HCT116 (cell line): ENCODE measurements at regions not wholly inside any gene's neighbourhood (a gene's known extent, or its start where the extent isn't known, plus 50 kb on each side); places are given as distances from the start of the nearest gene placed in this dataset.
A peak's percentile ranks its signal among the peaks of the same experiment; 100 is the strongest.

Source experiments
- ATAC-seq: fragments of 200-7000 bp; cut with Tn5 transposase; 2 replicates; pipeline ENCODE4 v1.9.1; 2020; ENCODE audit warnings: mild to moderate bottlenecking, moderate library complexity
- BruUV-seq: library from RNA; stranded (reverse); fragments of 400-500 nt; replicated peaks from 2 replicates; lab custom pipeline; 2021; lab: Mats Ljungman, UMichigan
- CTCF ChIA-PET: fragments of 300-600 bp; sonication (Branson Sonifier 250); formaldehyde crosslinking; loops from one replicate; lab custom pipeline; 2021; ENCODE audit warnings: antibody characterized with exemption; lab: Charles Lee
- POLR2A ChIA-PET: fragments of 300-600, 350-600 bp; sonication (Branson Sonifier 250); formaldehyde crosslinking; loops from one replicate; lab custom pipeline; 2021; ENCODE audit warnings: antibody characterized with exemption; lab: Charles Lee
- RAD21 ChIA-PET, 2 experiments: fragments of 300-600 bp; sonication (Branson Sonifier 250); formaldehyde crosslinking; loops; one replicate each; lab custom pipeline; 2023; ENCODE audit warnings: low total read pairs in 2 of 2; ENCODE audit not compliant: uncharacterized antibody in 2 of 2, unreplicated experiment in 2 of 2, low non-redundant PET in 1 of 2; lab: Charles Lee
- DNase-seq: peaks from one replicate; pipeline ENCODE4 v3.0.0-alpha.2; 2010; ENCODE audit warnings: low read depth, low spot score
- H2AFZ ChIP-seq: fragments of 200-600 bp; shearing (Covaris generic), sonication (generic); 2 replicates; pipeline ENCODE4 v1.6.1; 2017; ENCODE audit warnings: low read depth, mixed run types, mixed read lengths, antibody characterized with exemption, low read length; ENCODE audit not compliant: poor library complexity, severe bottlenecking
- H3K27ac ChIP-seq: 2 replicates; pipeline ENCODE4 v1.5.1; 2012; ENCODE audit warnings: low read depth, low read length
- H3K27me3 ChIP-seq: fragments of 200-600 bp; sonication (generic); 2 replicates; pipeline ENCODE4 v1.6.1; 2016; ENCODE audit warnings: mixed run types, low read length, mixed read lengths; ENCODE audit not compliant: insufficient read depth
- H3K36me3 ChIP-seq, 2 experiments: fragments of 200-500 bp in 1 of 2; fragments of 200-600 bp in 1 of 2; sonication (Bioruptor generic) in 1 of 2; sonication (generic) in 1 of 2; 2 replicates each; pipeline versions ENCODE4 v1.5.1 to v1.6.1; 2014 to 2016; ENCODE audit warnings: low read length in 2 of 2, inconsistent platforms in 1 of 2, mixed read lengths in 1 of 2, mixed run types in 1 of 2; ENCODE audit not compliant: insufficient read depth in 2 of 2, control insufficient read depth in 1 of 2
- H3K4me1 ChIP-seq, 2 experiments: fragments of 200-600 bp in 1 of 2; sonication (generic) in 1 of 2; 2 replicates each; pipeline versions ENCODE4 v1.5.1 to v1.6.1; 2012 to 2017; ENCODE audit warnings: low read length in 2 of 2, inconsistent platforms in 1 of 2, mild to moderate bottlenecking in 1 of 2, mixed read lengths in 1 of 2, mixed run types in 1 of 2, moderate library complexity in 1 of 2; ENCODE audit not compliant: insufficient read depth in 2 of 2, control insufficient read depth in 1 of 2
- H3K4me2 ChIP-seq: fragments of 200-600 bp; sonication (generic); 2 replicates; pipeline ENCODE4 v1.6.1; 2017; ENCODE audit warnings: mixed run types, low read length, mixed read lengths
- H3K4me3 ChIP-seq, 2 experiments: fragments of 200-600 bp in 1 of 2; sonication (generic) in 1 of 2; replicated peaks in 1 of 2; 2 replicates each; pipeline ENCODE4 v1.5.1; 2011 to 2016; ENCODE audit warnings: low read length in 2 of 2, control low read depth in 1 of 2, low read depth in 1 of 2, mild to moderate bottlenecking in 1 of 2, mixed read lengths in 1 of 2, mixed run types in 1 of 2
- H3K79me2 ChIP-seq: fragments of 200-600 bp; sonication (generic); 2 replicates; pipeline ENCODE4 v1.6.1; 2017; ENCODE audit warnings: mild to moderate bottlenecking, mixed run types, low read length, moderate library complexity, mixed read lengths; ENCODE audit not compliant: insufficient read depth
- H3K9ac ChIP-seq: fragments of 200-600 bp; sonication (generic); 2 replicates; pipeline ENCODE4 v1.6.1; 2016; ENCODE audit warnings: low read length, mixed read lengths
- H3K9me2 ChIP-seq: fragments of 200-600 bp; sonication (generic), shearing (Covaris generic); 2 replicates; pipeline ENCODE4 v1.6.1; 2017; ENCODE audit warnings: mixed run types, mild to moderate bottlenecking, moderate library complexity; ENCODE audit not compliant: insufficient read depth
- H3K9me3 ChIP-seq, 2 experiments: fragments of 200-500 bp in 1 of 2; fragments of 200-600 bp in 1 of 2; sonication (Bioruptor generic) in 1 of 2; sonication (generic) in 1 of 2; 2 replicates each; pipeline ENCODE4 v1.6.1; 2014 to 2017; ENCODE audit warnings: low read length in 2 of 2, mixed read lengths in 2 of 2, inconsistent platforms in 1 of 2, low read depth in 1 of 2, mild to moderate bottlenecking in 1 of 2, mixed run types in 1 of 2, moderate library complexity in 1 of 2; ENCODE audit not compliant: control insufficient read depth in 1 of 2, insufficient read depth in 1 of 2
- H4K20me1 ChIP-seq: fragments of 200-600 bp; sonication (generic), shearing (Covaris generic); 2 replicates; pipeline ENCODE4 v1.6.1; 2017; ENCODE audit warnings: mixed run types, mild to moderate bottlenecking, moderate library complexity; ENCODE audit not compliant: insufficient read depth
- CBX3 ChIP-seq: IDR thresholded peaks from 2 replicates; pipeline ENCODE4 v1.6.1; 2012; ENCODE audit warnings: low read depth
- CEBPB ChIP-seq: IDR thresholded peaks from 2 replicates; pipeline ENCODE4 v1.6.1; 2012; ENCODE audit warnings: low read depth
- EGR1 ChIP-seq: IDR thresholded peaks from 2 replicates; pipeline ENCODE4 v1.6.1; 2012; ENCODE audit warnings: low read depth
- EZH2 ChIP-seq: fragments of 200-600 bp; sonication (generic); IDR thresholded peaks from 2 replicates; pipeline ENCODE4 v1.6.1; 2017; ENCODE audit warnings: antibody characterized with exemption, mixed run types
- JUND ChIP-seq: IDR thresholded peaks from 2 replicates; pipeline ENCODE4 v1.6.1; 2012
- SP1 ChIP-seq: IDR thresholded peaks from 2 replicates; pipeline ENCODE4 v1.6.1; 2012; ENCODE audit warnings: low read depth
- ZFX ChIP-seq: fragments of 450-650 bp; IDR thresholded peaks from 2 replicates; pipeline ENCODE4 v1.6.1; 2017
- intact Hi-C: fragments of 100-400 bp; cut with micrococcal nuclease; formaldehyde crosslinking; loops from 2 replicates; pipeline ENCODE4 v1.10.0; 2022
- TF ChIP-seq, protein P1 (sequence below), 3 experiments: fragments of 200-600 bp in 1 of 3; sonication (generic) in 1 of 3; IDR thresholded peaks in 2 of 3; conservative IDR thresholded peaks in 1 of 3; 2 replicates each; pipeline ENCODE4 v1.5.1; 2012 to 2017; ENCODE audit warnings: low read depth in 2 of 3, low read length in 2 of 3, antibody characterized with exemption in 1 of 3, borderline replicate concordance in 1 of 3, control low read depth in 1 of 3, mild to moderate bottlenecking in 1 of 3, mixed read lengths in 1 of 3, mixed run types in 1 of 3, moderate library complexity in 1 of 3; ENCODE audit not compliant: insufficient read depth in 1 of 3
- TF ChIP-seq, protein P2 (sequence below): IDR thresholded peaks from 2 replicates; pipeline ENCODE4 v1.6.1; 2012; ENCODE audit warnings: low read depth
- TF ChIP-seq, protein P3 (sequence below): IDR thresholded peaks from 2 replicates; pipeline ENCODE4 v1.6.1; 2012

DNA sequence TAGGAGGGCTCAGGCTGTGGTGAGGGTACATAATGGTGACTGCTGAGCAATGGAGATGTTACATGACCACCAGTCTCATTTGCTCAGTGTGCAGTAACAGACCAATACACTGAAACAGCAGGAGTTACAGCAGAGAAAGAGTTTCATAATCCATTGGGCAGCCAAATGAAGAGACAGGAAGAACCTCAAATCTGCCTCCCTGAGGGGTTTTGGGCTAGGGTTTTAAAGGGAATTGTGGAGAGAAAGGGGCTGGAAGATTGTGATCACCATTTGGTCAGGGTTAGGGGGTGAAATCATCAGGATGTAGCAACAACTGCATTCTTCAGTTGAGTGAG, 838.3 kb downstream of the GRID1 start:
- TF ChIP-seq CBX3, result 0 out of 2 replicates have a peak, but pooled peaks have one; percentile 62
- TF ChIP-seq ZFX, result no peak
- TF ChIP-seq EGR1, result no peak
- no peak for TF ChIP-seq SP1
- no peak for TF ChIP-seq EZH2
- TF ChIP-seq CEBPB, result 0 out of 2 replicates have a peak, but pooled peaks have one; percentile 39
- TF ChIP-seq, protein P1, sequence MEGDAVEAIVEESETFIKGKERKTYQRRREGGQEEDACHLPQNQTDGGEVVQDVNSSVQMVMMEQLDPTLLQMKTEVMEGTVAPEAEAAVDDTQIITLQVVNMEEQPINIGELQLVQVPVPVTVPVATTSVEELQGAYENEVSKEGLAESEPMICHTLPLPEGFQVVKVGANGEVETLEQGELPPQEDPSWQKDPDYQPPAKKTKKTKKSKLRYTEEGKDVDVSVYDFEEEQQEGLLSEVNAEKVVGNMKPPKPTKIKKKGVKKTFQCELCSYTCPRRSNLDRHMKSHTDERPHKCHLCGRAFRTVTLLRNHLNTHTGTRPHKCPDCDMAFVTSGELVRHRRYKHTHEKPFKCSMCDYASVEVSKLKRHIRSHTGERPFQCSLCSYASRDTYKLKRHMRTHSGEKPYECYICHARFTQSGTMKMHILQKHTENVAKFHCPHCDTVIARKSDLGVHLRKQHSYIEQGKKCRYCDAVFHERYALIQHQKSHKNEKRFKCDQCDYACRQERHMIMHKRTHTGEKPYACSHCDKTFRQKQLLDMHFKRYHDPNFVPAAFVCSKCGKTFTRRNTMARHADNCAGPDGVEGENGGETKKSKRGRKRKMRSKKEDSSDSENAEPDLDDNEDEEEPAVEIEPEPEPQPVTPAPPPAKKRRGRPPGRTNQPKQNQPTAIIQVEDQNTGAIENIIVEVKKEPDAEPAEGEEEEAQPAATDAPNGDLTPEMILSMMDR (IDR thresholded peaks at IDR 0.05 in 2 of 3, conservative IDR thresholded peaks at IDR 0.05 in 1 of 3; ENCODE audit: borderline replicate concordance in 1 of 3, insufficient read depth in 1 of 3, low read depth in 2 of 3, low read length in 2 of 3), result no peak
- TF ChIP-seq, all 23 proteins: peak for 2
- H3K4me3 ChIP-seq, result no peak overlapping the region
- H3K4me2 ChIP-seq, result peak overlapping the region; percentile 20; the same call in 1 of the 2 replicates
- H4K20me1 ChIP-seq, result no peaks in the 10 kb centered on the region
- H3K9me3 ChIP-seq, result 0 out of 4 replicates have a peak, but pooled peaks cover 0 to 4% of the 10 kb centered on the region in 2 experiments
- peaks cover 7% of the 10 kb centered on the region; the same call in 1 of the 2 replicates for H3K27me3 ChIP-seq
- ChIA-PET POLR2A (no interaction called here), RAD21 (no interaction called here), CTCF (no interaction called here)
- H3K27ac ChIP-seq, result no peak overlapping the region
- no peak overlapping the region for H3K9ac ChIP-seq
- H2AFZ ChIP-seq, result no peak overlapping the region
- DNase-seq, result no peak
- no TSS peak for BruUV-seq
- no peaks in the 10 kb centered on the region for H3K79me2 ChIP-seq
- no peaks in the 10 kb centered on the region for H3K36me3 ChIP-seq
- H3K4me1 ChIP-seq, result peaks cover 0 to 7% of the 10 kb centered on the region in 2 experiments; a peak in 2 of 4 replicates
- no peaks in the 10 kb centered on the region for H3K9me2 ChIP-seq
- ATAC-seq, result no peak
- intact Hi-C loops, result no loop called here

DNA sequence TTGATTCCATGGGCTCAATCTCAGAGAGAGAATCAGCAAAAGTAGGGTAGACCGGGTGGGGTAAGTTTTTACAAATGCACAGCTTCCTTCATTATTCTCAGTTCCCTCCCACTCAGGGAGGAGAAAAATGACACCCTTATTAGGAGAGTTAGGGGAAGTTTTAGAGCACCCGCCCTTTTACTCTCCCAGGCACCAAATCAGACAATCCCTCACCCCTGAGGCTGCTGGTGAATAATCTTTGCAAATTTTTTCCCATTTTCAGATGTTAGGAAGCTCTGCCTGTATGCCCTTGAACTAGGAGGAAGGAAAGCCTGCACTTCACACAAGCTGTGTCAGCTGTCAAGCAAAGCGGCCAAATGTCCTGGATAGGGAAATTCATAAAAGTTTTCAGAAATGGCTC, 834.9 kb downstream of the GRID1 start:
- no peak overlapping the region for H3K27ac ChIP-seq
- peaks cover 25% of the 10 kb centered on the region; the same call in 1 of the 2 replicates for H3K27me3 ChIP-seq
- H3K4me1 ChIP-seq, result peaks cover 0 to 7% of the 10 kb centered on the region in 2 experiments; a peak in 2 of 4 replicates
- no TSS peak for BruUV-seq
- ChIA-PET CTCF (no interaction called here), RAD21 (no interaction called here), POLR2A (no interaction called here)
- H2AFZ ChIP-seq, result no peak overlapping the region
- H4K20me1 ChIP-seq, result no peaks in the 10 kb centered on the region
- DNase-seq (no peak), ATAC-seq (no peak)
- no peak overlapping the region for H3K4me3 ChIP-seq
- H3K79me2 ChIP-seq, result no peaks in the 10 kb centered on the region
- H3K9me2 ChIP-seq, result no peaks in the 10 kb centered on the region
- 0 out of 4 replicates have a peak, but pooled peaks cover 0 to 4% of the 10 kb centered on the region in 2 experiments for H3K9me3 ChIP-seq
- intact Hi-C loops, result no loop called here
- H3K9ac ChIP-seq, result no peak overlapping the region
- TF ChIP-seq, protein P2, sequence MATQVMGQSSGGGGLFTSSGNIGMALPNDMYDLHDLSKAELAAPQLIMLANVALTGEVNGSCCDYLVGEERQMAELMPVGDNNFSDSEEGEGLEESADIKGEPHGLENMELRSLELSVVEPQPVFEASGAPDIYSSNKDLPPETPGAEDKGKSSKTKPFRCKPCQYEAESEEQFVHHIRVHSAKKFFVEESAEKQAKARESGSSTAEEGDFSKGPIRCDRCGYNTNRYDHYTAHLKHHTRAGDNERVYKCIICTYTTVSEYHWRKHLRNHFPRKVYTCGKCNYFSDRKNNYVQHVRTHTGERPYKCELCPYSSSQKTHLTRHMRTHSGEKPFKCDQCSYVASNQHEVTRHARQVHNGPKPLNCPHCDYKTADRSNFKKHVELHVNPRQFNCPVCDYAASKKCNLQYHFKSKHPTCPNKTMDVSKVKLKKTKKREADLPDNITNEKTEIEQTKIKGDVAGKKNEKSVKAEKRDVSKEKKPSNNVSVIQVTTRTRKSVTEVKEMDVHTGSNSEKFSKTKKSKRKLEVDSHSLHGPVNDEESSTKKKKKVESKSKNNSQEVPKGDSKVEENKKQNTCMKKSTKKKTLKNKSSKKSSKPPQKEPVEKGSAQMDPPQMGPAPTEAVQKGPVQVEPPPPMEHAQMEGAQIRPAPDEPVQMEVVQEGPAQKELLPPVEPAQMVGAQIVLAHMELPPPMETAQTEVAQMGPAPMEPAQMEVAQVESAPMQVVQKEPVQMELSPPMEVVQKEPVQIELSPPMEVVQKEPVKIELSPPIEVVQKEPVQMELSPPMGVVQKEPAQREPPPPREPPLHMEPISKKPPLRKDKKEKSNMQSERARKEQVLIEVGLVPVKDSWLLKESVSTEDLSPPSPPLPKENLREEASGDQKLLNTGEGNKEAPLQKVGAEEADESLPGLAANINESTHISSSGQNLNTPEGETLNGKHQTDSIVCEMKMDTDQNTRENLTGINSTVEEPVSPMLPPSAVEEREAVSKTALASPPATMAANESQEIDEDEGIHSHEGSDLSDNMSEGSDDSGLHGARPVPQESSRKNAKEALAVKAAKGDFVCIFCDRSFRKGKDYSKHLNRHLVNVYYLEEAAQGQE, result no peak
- TF ChIP-seq CEBPB (no peak), JUND (no peak)
- TF ChIP-seq, protein P3, sequence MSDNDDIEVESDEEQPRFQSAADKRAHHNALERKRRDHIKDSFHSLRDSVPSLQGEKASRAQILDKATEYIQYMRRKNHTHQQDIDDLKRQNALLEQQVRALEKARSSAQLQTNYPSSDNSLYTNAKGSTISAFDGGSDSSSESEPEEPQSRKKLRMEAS, result no peak
- TF ChIP-seq, protein P1 (IDR thresholded peaks at IDR 0.05 in 2 of 3, conservative IDR thresholded peaks at IDR 0.05 in 1 of 3; ENCODE audit: borderline replicate concordance in 1 of 3, insufficient read depth in 1 of 3, low read depth in 2 of 3, low read length in 2 of 3), result no peak
- H3K4me2 ChIP-seq, result no peak overlapping the region
- no peaks in the 10 kb centered on the region for H3K36me3 ChIP-seq
